IMR-90 (cell line): ENCODE measurements at regions not wholly inside any gene's neighbourhood (a gene's known extent, or its start where the extent isn't known, plus 50 kb on each side); places are given as distances from the start of the nearest gene placed in this dataset.

Source experiments
- ATAC-seq: fragments of 200-7000 bp; cut with Tn5 transposase; 2 replicates; pipeline ENCODE4 v1.9.1; 2020; ENCODE audit warnings: low read depth, mild to moderate bottlenecking, moderate library complexity
- BruUV-seq: library from RNA; stranded (reverse); fragments of 400-500 nt; replicated peaks from 2 replicates; lab custom pipeline; 2021; lab: Mats Ljungman, UMichigan
- CTCF ChIA-PET: fragments of 300-600 bp; formaldehyde crosslinking; extraction: SDS; loops from one replicate; lab custom pipeline; 2021; ENCODE audit warnings: antibody characterized with exemption; lab: Yijun Ruan, JAX
- POLR2A ChIA-PET: fragments of 300-600 bp; sonication (Branson Sonifier 250); formaldehyde crosslinking; loops from one replicate; lab custom pipeline; 2022; ENCODE audit warnings: antibody characterized with exemption; ENCODE audit not compliant: unreplicated experiment; lab: Charles Lee
- DNase-seq: peaks from one replicate; pipeline ENCODE4 v3.0.0; 2013
- H2AFZ ChIP-seq: replicated peaks from 2 replicates; pipeline ENCODE3; 2013; ENCODE audit warnings: low read length, mild to moderate bottlenecking; ENCODE audit not compliant: poor library complexity
- H2AK5ac ChIP-seq: 2 replicates; pipeline ENCODE4 v1.6.1; 2013; ENCODE audit warnings: low read depth, low read length, inconsistent platforms
- H2AK9ac ChIP-seq: replicated peaks from 2 replicates; pipeline ENCODE3; 2013; ENCODE audit warnings: mild to moderate bottlenecking, low read depth, low read length, moderate library complexity; ENCODE audit not compliant: poor library complexity
- H2BK120ac ChIP-seq: 2 replicates; pipeline ENCODE4 v1.6.1; 2013; ENCODE audit warnings: low read depth, low read length, inconsistent platforms
- H2BK15ac ChIP-seq: 3 replicates; pipeline ENCODE4 v1.6.1; 2013; ENCODE audit warnings: low read depth, low read length, inconsistent platforms
- H2BK20ac ChIP-seq: 2 replicates; pipeline ENCODE4 v1.6.1; 2013; ENCODE audit warnings: low read depth, mild to moderate bottlenecking, inconsistent platforms, low read length, moderate library complexity
- H2BK5ac ChIP-seq: 2 replicates; pipeline ENCODE4 v1.6.1; 2013; ENCODE audit warnings: mild to moderate bottlenecking, low read depth, low read length, inconsistent platforms; ENCODE audit not compliant: poor library complexity, severe bottlenecking
- H3K14ac ChIP-seq: replicated peaks from 2 replicates; pipeline ENCODE4 v1.6.1; 2013; ENCODE audit warnings: low read depth, low read length, inconsistent platforms
- H3K18ac ChIP-seq: 2 replicates; pipeline ENCODE4 v1.6.1; 2013; ENCODE audit warnings: low read depth, low read length, control low read depth
- H3K23ac ChIP-seq: 2 replicates; pipeline ENCODE4 v1.6.1; 2013; ENCODE audit warnings: low read depth, low read length, inconsistent platforms
- H3K27ac ChIP-seq: 2 replicates; pipeline ENCODE4 v1.5.1; 2013; ENCODE audit warnings: mild to moderate bottlenecking, control low read depth, low read length; ENCODE audit not compliant: insufficient read depth
- H3K27me3 ChIP-seq: 2 replicates; pipeline ENCODE4 v1.6.1; 2013; ENCODE audit warnings: low read length; ENCODE audit not compliant: control insufficient read depth, insufficient read depth
- H3K36me3 ChIP-seq: 2 replicates; pipeline ENCODE4 v1.6.1; 2013; ENCODE audit warnings: low read length, mixed read lengths; ENCODE audit not compliant: control insufficient read depth, insufficient read depth
- H3K4ac ChIP-seq: 2 replicates; pipeline ENCODE4 v1.6.1; 2013; ENCODE audit warnings: low read depth, low read length, inconsistent platforms
- H3K4me1 ChIP-seq: 2 replicates; pipeline ENCODE4 v1.6.1; 2013; ENCODE audit warnings: low read length, mixed read lengths; ENCODE audit not compliant: control insufficient read depth, insufficient read depth
- H3K4me2 ChIP-seq: 2 replicates; pipeline ENCODE4 v1.6.1; 2013; ENCODE audit warnings: low read depth, mild to moderate bottlenecking, control low read depth, low read length, moderate library complexity
- H3K4me3 ChIP-seq: 2 replicates; pipeline ENCODE4 v1.5.1; 2013; ENCODE audit warnings: low read depth, mild to moderate bottlenecking, control low read depth, low read length, moderate library complexity; ENCODE audit not compliant: insufficient read depth
- H3K56ac ChIP-seq: 2 replicates; pipeline ENCODE4 v1.6.1; 2013; ENCODE audit warnings: low read length, inconsistent platforms; ENCODE audit not compliant: insufficient read depth; ENCODE audit errors: extremely low read depth
- H3K79me1 ChIP-seq, 2 experiments: 2 replicates each; pipeline ENCODE4 v1.6.1; 2013; ENCODE audit warnings: low read length in 2 of 2, inconsistent platforms in 1 of 2, low read depth in 1 of 2
- H3K9ac ChIP-seq: 2 replicates; pipeline ENCODE4 v1.6.1; 2013; ENCODE audit warnings: low read depth, low read length, control low read depth
- H3K9me1 ChIP-seq: 2 replicates; pipeline ENCODE4 v1.6.1; 2013; ENCODE audit warnings: low read length, inconsistent platforms; ENCODE audit not compliant: insufficient read depth
- H3K9me3 ChIP-seq: 2 replicates; pipeline ENCODE4 v1.6.1; 2013; ENCODE audit warnings: low read length; ENCODE audit not compliant: control insufficient read depth, insufficient read depth
- H4K20me1 ChIP-seq: 2 replicates; pipeline ENCODE4 v1.6.1; 2013; ENCODE audit warnings: low read length, inconsistent platforms; ENCODE audit not compliant: insufficient read depth
- H4K5ac ChIP-seq: 2 replicates; pipeline ENCODE4 v1.6.1; 2013; ENCODE audit warnings: mild to moderate bottlenecking, low read depth, low read length, control low read depth
- H4K8ac ChIP-seq, 2 experiments: 2 replicates each; pipeline ENCODE4 v1.6.1; 2013; ENCODE audit warnings: low read depth in 2 of 2, low read length in 2 of 2, control low read depth in 1 of 2, inconsistent platforms in 1 of 2
- H4K91ac ChIP-seq: 2 replicates; pipeline ENCODE4 v1.6.1; 2013; ENCODE audit warnings: low read depth, low read length, inconsistent platforms; ENCODE audit not compliant: insufficient read depth
- BHLHE40 ChIP-seq: fragments of 150-350 bp; IDR thresholded peaks from 2 replicates; pipeline ENCODE4 v1.6.1; 2016; ENCODE audit warnings: mild to moderate bottlenecking, low read depth, low read length
- CHD1 ChIP-seq: IDR thresholded peaks from 2 replicates; pipeline ENCODE4 v1.6.1; 2012; ENCODE audit warnings: low read depth, low read length, improper control_type of control experiment
- FOS ChIP-seq: fragments of 150-350 bp; IDR thresholded peaks from 2 replicates; pipeline ENCODE4 v1.6.1; 2016; ENCODE audit warnings: low read depth, low read length
- MAFK ChIP-seq: IDR thresholded peaks from 2 replicates; pipeline ENCODE4 v1.6.1; 2012; ENCODE audit warnings: low read depth, low read length, improper control_type of control experiment
- USF2 ChIP-seq: fragments of 150-350 bp; IDR thresholded peaks from 2 replicates; pipeline ENCODE4 v1.6.1; 2017; ENCODE audit warnings: mild to moderate bottlenecking, antibody characterized with exemption, low read length, low read depth
- dilution Hi-C: fragments of 300-500 bp; cut with HindIII; formaldehyde crosslinking; loops from one replicate; pipeline ENCODE4 v1.14.3; 2018; ENCODE audit warnings: low sequenced_read_pairs; ENCODE audit not compliant: unreplicated experiment
- in situ Hi-C: fragments of 300-500 bp; cut with MboI; formaldehyde crosslinking; loops from 3 replicates; pipeline ENCODE4 v1.14.3; 2019; ENCODE audit warnings: low sequenced_read_pairs, inconsistent platforms, mixed read lengths
- intact Hi-C: fragments of 100-400 bp; cut with micrococcal nuclease; formaldehyde crosslinking; loops from 2 replicates; pipeline ENCODE4 v1.10.0; 2022

DNA sequence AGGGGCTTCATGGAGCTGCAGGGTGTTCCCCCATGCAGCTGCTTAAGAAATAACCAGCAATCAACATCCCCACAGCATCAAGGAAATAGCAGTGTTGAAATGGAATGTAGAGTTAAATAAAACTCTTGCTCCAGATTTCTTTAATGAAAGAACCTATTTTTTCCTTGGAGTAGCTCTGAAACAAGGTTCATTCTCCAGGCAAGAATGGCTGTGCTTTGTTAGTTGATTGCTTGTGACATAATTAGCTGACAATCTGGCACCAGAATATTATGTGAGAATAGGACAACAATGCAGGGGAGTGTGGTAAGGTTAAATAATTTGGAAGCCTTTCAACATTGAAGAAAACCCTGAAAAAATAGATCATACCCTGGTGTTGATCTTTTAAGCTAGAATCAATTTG is 254.2 kb upstream of the RRP15 start:
- Histone ChIP-seq H3K27ac (no peak overlapping the region), H3K56ac (no peak overlapping the region), H3K23ac (no peak overlapping the region), H2AK5ac (no peak overlapping the region), H3K14ac (no peak overlapping the region), H2BK20ac (no peak overlapping the region), H4K91ac (no peak overlapping the region), H2BK15ac (no peak overlapping the region), H3K27me3 (no peaks in the 10 kb centered on the region), H3K4ac (no peak overlapping the region), H3K18ac (no peak overlapping the region), H3K9me3 (no peaks in the 10 kb centered on the region), H3K4me1 (0 out of 2 replicates have a peak, but pooled peaks cover under 1% of the 10 kb centered on the region), H2BK5ac (no peak overlapping the region), H3K9me1 (no peaks in the 10 kb centered on the region), H3K36me3 (no peaks in the 10 kb centered on the region), H4K8ac (no peak overlapping the region), H2AK9ac (no peak overlapping the region), H4K5ac (no peak overlapping the region), H3K9ac (no peak overlapping the region), H2BK120ac (no peak overlapping the region), H2AFZ (no peak overlapping the region), H3K79me1 (no peaks in the 10 kb centered on the region), H3K4me3 (no peak overlapping the region), H3K4me2 (no peak overlapping the region), H4K20me1 (no peaks in the 10 kb centered on the region)
- TF ChIP-seq USF2 (no peak), CHD1 (no peak), BHLHE40 (no peak), FOS (no peak), MAFK (no peak)
- BruUV-seq = no TSS peak
- intact Hi-C loops = no loop called here
- dilution Hi-C loops = no loop called here
- DNase-seq (no peak), ATAC-seq (no peak)
- ChIA-PET CTCF (no interaction called here), POLR2A (no interaction called here)
- in situ Hi-C loops = no loop called here
